HG03571 (cell line): ENCODE measurements at regions not wholly inside any gene's neighbourhood (a gene's known extent, or its start where the extent isn't known, plus 50 kb on each side); places are given as distances from the start of the nearest gene placed in this dataset.
"Not testable (repeated sequence)": the region's sequence is repeated elsewhere in the genome, so short reads cannot be mapped to it uniquely, and the experiment has no call there.

ENCODE experiments used
- ATAC-seq: cut with Tn5 transposase; IDR thresholded peaks from one replicate; pipeline ENCODE4 v1.9.1; 2021; ENCODE audit not compliant: unreplicated experiment

DNA sequence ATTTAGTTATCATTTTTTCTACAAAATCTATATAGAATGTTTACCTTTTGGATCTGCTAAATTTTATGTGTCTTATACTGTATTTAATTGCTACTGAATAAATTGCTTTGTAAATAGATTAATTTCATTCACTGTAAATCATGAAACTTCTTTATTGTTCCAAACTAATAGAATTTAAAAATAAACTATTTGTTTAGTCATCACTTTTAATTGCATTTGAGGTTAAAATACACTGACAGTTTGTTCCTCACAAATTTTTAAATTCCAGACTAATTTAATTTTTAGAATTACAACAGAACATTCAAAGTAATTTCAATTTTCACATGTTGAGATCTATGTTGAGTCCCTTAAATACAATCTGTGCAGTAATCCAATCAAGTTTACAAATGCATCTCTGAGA, 1633.2 kb upstream of the NUDT12 start:
- no peak for ATAC-seq

DNA sequence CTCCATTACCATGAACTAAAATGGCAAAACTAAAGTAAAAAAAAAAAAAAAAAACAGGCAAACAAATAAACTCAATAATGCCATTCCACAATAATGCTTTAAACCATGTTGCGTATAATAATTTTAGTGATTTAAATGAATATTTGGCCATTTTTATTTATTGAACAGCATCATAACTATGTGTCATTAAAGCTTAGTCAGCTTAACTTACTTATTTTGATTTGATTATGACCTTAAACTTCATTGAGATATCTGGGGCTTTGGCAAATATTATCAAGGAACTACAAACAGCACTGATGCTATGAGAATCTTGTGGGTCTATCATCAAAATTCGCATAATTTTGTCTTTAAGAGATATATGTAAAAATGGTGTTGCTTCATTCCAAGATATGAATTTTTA, 1610.3 kb upstream of the NUDT12 start:
- no peak for ATAC-seq

DNA sequence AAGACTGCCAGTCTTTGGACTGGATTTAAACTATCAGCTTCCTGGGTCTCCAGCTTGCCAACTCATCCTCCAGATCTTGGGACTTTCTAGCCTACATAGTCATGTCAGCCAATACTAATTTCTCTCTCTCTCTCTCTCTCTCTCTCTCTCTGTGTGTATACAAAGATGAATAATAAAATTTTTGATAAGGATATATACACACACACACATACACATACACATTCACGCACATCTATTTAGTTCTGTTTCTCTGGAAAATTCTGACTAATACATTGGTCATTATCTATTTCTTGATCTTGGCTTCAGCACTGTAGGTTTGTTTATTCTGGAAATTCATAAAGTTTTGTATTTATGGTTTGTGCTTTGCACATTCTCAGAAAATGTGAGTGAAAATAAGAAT, 1606.2 kb upstream of the NUDT12 start:
- no peak for ATAC-seq

DNA sequence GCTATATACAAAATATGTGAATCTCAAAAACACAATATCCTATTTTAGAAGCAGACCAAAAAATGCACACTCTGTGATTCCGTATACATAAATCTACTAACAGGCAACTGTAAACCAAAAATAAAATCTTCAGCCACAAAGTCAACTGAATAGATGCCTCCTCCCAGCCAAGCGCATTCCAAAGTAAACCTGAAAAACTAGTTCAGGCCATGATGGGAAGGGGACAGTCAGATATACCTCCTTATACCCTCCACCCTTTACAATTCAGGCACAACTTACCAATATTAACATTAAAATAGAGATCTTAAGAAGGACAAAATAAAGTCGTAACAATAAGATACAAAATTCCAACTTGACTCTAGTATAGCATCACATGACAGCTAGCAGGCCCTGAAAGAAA, 1604.5 kb upstream of the NUDT12 start:
- no peak for ATAC-seq

DNA sequence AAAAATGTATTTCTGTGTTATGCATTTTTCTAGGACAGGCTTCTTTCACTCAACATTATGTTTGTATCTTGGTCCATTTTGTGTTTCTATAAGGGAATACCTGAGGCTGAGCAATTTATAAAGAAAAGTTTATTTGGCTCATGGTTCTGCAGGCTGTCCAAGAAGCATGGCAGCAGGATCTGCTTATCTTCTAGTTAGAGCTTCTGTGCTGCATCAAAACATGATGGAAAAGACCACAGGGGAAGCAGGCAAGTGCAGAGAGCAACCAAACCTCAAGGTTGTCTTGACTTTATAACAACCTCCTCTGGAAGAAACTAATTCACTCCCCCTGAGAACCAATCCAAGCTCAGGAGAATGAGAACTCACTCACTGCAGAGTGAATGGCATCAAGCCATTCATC, 1601.0 kb upstream of the NUDT12 start:
- ATAC-seq, result no peak

DNA sequence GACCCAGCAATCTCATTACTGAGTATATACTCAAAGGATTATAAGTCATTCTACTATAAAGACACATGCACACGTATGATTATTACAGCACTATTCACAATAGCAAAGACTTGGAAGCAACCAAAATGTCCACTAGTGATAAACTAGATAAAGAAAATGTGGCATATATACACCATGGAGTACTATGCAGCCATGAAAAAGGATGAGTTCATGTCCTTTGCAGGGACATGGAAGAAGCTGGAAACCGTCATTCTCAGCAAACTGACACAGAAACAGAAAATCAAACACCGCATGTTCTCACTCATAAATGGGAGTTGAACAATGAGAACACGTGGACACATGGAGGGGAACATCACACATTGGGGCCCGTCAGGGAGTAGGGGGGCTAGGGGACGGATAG, 1600.0 kb upstream of the NUDT12 start:
- ATAC-seq, result not testable (repeated sequence)

DNA sequence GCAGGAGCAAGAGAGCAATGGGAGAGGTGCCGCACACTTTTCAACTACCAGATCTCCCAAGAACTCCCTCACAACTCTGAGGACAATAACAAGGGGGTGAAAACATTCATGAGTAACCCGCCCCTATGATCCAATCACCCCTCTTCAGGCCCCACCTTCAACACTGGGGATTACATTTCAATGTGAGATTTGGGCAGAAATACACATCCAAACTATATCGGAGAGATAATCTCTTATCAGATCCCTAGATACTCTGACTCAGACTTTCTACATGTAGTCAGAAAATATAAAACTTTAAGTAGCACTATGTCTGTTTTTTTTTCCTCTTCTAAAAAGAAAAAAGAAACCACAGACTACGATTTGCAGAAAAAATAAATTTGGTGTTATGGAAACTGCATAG, 1595.9 kb upstream of the NUDT12 start:
- no peak for ATAC-seq

DNA sequence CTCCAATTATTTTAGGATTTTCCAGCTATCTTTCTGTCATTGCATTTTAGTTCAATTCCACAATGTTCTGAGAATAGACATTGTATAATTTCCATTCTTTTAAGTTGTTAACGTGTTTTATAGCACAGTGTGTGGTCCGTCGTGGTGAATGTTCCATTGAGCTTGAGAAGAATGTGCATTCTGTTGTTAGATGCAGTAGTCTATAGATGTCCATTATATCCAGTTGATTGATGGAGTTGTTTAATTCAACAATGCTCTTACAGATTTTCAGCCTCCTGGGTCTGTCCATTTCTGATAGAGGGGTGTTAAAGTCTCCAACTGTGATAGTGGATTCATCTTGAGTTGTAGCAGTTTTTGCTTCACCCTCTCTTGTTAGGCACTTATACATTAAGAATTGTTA, 1587.7 kb upstream of the NUDT12 start:
- no peak for ATAC-seq

DNA sequence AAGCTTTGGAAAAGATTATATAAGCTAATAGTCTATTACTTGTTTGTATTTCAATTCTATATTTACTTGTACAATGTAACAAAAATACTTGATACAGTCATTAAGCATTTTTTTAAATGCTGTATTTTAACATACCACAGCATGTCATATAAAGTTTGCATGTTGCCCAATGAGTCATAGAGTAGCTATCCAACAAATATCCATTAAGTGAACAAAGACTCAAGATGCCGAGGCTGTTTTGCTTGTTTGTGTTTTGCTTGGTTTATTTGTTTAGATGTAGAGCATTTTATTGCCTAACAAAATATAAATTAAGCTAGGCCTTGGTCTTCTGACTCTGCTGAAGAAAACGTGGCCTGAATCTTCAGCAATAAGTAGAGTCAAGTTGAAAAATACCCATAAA, 1584.3 kb upstream of the NUDT12 start:
- no peak for ATAC-seq

DNA sequence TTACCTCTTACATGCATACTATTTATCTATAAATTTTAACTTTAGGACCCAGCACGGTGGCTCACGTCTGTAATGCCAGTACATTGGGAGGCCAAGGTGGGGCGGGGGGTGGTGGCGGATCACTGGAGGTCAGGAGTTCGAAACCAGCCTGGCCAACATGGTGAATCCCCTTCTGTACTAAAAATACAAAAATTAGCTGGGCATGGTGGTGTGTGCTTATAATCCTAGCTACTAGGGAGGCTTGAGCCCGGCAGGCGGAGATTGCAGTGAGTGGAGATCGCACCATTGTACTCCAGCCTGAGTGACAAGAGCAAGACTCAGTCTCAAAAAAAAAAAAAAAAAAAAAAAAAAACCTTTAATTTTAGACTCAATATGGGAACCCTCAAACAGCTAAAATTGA, 1582.6 kb upstream of the NUDT12 start:
- ATAC-seq, result no peak

DNA sequence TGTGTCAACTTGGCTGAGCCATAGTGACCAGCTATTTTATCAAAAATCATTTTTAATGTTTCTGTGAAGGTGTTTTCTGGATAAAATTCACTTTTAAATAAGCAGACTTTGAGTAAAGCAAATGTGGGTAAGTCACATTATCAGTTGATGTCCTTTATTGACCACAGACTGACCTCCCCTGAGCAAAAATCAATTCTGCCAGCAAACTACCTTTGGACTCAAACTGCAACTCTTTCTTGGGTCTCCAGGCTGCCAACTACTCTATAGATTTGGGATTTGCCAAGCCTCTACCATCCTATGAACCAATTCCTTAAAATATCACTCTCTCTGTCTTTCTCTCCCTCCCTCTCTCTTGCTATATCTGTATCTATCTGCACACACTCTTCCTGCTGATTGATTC, 1571.7 kb upstream of the NUDT12 start:
- no peak for ATAC-seq

DNA sequence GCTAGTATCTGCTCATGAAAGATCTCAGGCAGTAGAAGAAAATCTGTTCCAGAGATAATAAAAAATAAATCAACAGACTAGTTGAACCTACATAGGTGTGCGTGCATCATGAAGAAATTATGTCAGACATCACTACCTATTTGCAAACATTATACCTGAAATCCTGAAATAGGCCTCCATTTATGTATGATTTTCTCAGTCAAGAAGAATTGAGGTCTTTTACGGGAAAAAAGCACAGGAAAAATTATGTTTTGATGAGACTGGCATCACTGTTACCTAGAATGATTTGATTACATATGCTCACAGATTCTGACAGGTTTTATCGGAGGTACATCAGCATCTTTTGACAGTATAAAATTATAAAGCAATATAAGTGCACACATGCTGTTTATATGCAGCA, 1570.5 kb upstream of the NUDT12 start:
- ATAC-seq, result no peak

DNA sequence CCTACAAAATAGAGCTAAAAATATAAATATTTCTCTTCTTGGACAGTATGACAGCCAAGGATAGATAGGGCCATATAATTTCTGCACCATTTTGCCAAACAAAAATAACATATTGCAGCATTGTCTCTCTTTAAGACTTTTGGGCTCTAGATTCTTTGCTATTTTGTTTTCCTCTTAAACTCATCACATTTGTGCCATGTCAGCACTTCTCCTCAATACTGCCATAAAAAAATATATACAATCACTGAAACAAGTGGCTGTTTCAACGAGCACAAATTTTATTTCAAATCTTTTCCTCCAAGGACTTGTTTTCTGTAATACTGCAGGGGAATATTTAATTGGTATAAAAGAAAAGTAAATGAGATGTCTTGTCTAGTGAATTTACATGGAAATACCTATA, 1570.0 kb upstream of the NUDT12 start:
- ATAC-seq, result no peak

DNA sequence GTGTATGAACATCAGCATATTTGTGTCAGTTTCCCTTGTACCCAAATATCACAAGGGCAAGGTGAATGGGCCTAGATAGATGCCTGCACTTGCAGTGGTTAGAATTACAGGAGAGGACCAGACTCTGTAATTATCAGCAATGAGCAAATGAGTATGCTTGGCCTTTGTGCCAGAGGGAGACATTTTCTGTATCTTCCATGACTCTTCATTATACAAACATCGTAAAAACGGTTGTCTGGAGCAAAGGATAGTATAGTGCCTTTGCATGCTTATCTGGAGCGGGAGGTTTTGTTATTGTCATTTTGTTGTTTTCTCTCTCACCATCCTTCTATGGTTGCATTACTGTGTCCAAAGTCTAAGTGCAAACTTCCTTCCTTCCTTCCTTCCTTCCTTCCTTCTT, 1568.5 kb upstream of the NUDT12 start:
- no peak for ATAC-seq

DNA sequence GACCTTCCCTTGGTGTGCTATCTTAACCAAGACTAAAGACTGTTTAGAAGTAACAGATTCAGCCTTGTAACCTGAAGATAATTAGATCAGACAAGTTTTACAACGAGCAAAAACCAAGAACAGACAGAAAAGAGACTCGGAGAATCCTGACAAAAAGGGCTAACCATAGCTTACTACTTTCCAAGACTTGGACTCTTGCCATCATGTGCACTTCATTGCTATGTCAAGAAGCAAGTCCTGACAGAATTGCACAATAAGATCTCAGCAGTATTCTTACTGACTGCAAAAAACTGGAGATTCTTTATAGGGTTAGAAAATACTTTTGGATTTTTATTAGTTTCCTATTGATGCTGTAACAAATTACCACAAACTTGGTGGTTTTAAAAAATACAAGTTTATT, 1539.0 kb upstream of the NUDT12 start:
- no peak for ATAC-seq

DNA sequence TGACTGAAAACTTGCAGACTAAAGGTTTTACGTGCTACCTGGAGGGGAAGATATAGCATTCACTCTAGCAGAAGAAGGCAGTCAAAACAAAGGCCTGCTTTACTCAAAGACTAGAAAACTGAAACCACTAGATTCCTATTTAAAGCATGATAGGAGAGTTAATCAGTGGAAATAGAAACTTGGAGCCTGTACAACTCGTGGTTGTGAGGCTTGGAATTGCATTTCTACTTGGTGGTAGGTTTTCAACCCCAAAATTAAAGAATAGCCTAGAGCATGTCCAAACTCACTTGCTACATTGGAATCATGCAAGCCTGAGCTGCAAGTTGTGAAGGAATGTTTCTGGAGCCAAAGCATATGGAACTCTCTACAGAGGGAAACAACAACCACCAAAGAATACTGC, 1526.4 kb upstream of the NUDT12 start:
- no peak for ATAC-seq

DNA sequence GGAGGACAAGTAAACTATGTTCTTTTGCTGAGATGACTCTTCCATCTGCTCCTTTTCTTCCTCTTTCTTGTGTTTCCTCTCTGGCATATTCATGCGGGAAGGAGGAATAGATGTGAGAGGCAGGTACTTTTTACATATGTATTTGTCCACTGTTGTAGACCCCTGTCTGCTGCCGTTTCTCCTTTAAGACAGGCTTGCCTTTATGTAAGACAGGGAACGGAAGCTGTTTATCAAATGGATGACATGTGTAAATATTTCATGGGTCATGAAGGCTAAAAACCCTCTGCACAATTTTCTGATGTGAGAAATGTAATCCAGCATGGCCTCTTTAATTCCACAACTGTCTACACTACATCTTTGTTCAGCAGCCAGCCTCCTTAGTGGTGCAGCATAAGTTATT, 1525.5 kb upstream of the NUDT12 start:
- no peak for ATAC-seq

DNA sequence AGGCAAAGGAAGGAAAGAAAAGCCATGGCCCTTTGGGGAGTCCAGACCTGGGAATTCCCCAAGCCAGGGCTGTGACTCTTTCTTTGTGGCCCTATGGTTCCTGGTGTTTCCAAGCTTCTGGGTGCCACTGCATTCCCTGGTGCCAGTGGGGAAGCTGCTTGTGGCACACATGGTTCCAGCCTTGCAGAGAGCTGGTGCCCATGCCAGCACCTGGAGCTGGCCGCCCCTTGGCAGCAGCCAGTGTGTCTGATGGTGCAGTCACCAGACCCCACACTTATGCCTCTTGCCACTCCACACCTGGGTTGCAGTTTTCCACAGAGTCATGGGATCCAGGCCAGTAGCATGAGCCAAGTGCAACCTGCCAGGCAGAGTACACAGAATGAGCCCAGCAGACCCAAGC, 1495.3 kb upstream of the NUDT12 start:
- ATAC-seq, result no peak

DNA sequence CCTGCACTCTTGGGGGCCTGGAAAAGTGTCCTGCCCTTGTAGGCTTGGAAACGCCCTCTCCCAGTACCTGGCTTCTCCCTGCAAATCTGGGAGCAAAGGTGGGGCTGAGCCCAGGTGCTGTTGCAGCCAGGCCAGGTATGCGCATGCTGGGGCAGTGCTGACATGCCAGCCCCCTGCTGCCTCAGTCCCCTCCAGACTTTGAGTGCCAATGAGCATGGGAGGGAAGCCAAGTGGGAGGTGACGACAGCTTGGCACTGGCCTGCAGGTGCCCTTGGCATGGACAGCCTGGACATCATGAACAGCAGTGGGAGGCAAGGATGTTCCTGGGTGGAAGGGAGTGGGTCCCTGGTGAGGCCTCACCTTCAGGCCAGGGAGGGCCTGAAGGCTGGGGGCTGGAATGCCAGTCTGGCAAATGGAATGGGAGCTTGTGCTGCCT, 1494.4 kb upstream of the NUDT12 start:
- ATAC-seq, result no peak

DNA sequence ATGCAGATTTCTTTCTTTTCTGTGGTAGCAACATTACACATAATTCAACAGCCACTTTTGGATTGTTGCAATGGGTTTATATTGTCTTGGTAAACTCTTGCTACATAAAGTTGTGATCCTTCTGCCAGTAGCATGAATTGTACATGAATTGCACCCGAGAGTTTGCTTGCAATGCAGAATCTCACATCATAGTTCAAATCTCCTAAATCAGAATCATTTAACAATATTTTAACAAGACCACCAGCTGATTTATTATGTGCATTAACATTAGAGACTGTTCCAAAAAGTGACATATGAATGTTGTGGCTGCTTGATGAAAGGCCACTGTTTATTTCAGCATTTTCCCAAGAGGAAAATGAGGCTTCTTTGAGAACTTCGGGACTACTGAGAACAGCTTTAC, 1491.8 kb upstream of the NUDT12 start:
- ATAC-seq, result no peak

DNA sequence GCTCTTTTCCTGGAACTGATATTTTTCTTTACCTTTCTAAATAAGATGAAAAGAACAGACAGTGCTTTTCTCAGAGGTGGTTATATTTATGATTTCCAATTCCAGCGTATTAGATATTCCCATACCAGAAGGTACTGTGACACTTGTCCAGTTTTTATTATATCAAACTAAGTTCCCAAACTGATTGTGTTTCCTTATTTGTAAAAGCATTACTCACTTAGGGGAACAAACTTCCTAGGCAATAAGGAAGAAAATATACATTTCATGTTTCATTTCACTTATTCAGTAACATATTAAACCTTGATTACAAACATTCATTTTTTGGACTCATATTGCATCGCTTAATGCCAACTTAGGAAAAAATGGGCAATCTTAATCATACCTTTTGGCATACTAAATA, 1480.0 kb upstream of the NUDT12 start:
- no peak for ATAC-seq

DNA sequence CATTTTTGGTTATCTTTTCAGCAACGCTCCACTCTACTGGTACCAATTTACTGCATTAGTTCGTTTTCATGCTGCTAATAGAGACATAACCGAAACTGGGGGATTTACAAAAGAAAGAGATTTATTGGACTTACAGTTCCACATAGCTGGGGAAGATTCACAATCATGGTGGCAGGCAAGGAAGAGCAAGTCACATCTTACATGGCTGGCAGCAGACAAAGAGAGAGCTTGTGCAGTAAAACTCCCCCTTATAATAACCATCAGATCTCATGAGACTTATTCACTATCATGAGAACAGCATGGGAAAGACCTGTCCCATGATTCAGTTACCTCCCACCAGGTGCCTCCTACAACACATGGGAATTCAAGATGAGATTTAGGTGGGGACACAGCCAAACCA, 1474.2 kb upstream of the NUDT12 start:
- not testable (repeated sequence) for ATAC-seq

DNA sequence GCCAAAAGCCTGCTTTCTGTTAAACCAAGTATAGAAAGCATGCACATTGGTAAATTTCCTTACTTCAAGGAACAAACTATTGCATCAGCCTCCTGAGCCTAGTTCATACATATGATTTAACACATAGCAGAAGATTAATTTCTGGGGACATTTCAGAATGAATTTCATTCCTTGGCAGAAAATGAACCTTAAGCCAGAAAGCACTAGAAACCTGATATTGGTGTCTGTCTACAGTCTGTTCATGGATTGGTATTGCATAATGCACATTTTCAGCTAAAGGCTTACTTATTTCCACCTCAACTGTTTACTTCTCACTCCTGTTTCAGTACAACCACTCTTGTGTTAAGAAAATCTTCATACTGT, 1471.8 kb upstream of the NUDT12 start:
- ATAC-seq, result no peak
